ENCODE measurements at regions not wholly inside any gene's neighbourhood (a gene's known extent, or its start where the extent isn't known, plus 50 kb on each side); places are given as distances from the start of the nearest gene placed in this dataset.
"Not testable (repeated sequence)": the region's sequence is repeated elsewhere in the genome, so short reads cannot be mapped to it uniquely, and the experiment has no call there.

- intact Hi-C loops (cut with DNase I); DNase-seq; ATAC-seq (ENCODE audit: poor library complexity): not testable (repeated sequence)
These were observed 198.0 kb downstream of the MEIS1 start for GRCh38 chr2:66632882-66633281.

- intact Hi-C loops (cut with DNase I), result no loop called here
- no peak for DNase-seq
- ATAC-seq (ENCODE audit: poor library complexity), result no peak
These were observed 198.7 kb downstream of the MEIS1 start for GRCh38 chr2:66633631-66634030.

DNA sequence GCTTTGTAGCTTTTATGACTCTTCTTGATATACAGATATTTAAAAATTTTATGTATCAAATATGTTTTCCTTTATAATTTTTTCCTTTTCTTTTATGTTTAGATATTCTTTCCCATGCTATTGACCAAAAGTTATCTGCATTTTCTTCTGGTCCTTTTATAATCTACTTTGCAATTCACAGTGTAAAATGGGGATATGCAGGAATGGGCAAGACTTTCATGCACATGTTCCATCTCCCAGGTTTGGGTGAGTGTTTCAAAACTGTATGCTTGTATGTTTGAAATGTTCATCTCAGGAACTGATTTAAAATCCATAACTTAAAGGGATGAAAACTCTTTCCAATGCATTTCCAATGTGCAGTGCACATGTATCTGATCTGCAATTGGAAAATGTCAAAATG lies 199.9 kb downstream of the MEIS1 start:
- DNase-seq (no peak), ATAC-seq (ENCODE audit: poor library complexity) (no peak)
- intact Hi-C loops (cut with DNase I), result no loop called here

DNA sequence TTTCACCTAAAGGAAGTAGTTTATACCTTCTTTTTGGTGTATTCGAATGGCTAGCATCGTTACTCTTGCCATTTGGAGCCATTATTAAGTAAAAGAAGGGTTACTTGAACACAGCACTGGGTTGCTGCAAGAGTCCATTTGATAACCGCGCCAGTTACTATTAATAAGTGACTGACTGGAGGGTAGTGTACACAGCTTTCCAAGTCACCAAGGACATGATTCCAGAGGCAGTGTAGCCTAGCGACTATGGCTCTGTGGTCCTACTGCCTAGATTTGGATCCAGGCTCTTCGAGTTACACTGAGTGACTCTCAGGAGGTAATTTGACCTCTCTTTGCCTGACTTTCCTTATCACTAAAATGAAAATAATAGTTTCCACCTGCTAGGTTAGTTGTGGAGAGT lies 206.8 kb downstream of the MEIS1 start:
- no peak for ATAC-seq (ENCODE audit: poor library complexity)
- intact Hi-C loops (cut with DNase I), result no loop called here
- no peak for DNase-seq

DNA sequence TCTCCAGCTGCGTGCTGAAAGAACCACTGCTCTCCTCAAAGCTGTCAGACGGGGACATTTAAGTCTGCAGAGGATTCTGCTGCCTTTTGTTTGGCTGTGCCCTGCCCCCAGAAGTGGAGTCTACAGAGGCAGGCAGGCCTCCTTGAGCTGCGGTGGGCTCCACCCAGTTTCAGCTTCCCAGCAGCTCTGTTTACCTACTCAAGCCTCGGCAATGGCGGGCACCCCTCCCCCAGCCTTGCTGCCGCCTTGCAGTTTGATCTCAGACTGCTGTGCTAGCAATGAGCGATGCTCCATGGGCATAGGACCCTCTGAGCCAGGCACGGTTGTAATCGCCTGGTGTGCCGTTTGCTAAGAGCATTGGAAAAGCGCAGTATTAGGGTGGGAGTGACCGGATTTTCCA lies 213.2 kb downstream of the MEIS1 start:
- ATAC-seq (ENCODE audit: poor library complexity); intact Hi-C loops (cut with DNase I); DNase-seq: not testable (repeated sequence)

- no peak for ATAC-seq (ENCODE audit: poor library complexity)
These were observed 214.1 kb downstream of the MEIS1 start for GRCh38 chr2:66649006-66649405.

GRCh38 chr2:66651295-66651694 lies 216.4 kb downstream of the MEIS1 start:
- intact Hi-C loops (cut with DNase I), result no loop called here
- DNase-seq (no peak), ATAC-seq (ENCODE audit: poor library complexity) (no peak)

More at GRCh38 chr2:66649006-66649405, 214.1 kb downstream of the MEIS1 start:
- intact Hi-C loops (cut with DNase I), result no loop called here
- DNase-seq, result no peak

DNA sequence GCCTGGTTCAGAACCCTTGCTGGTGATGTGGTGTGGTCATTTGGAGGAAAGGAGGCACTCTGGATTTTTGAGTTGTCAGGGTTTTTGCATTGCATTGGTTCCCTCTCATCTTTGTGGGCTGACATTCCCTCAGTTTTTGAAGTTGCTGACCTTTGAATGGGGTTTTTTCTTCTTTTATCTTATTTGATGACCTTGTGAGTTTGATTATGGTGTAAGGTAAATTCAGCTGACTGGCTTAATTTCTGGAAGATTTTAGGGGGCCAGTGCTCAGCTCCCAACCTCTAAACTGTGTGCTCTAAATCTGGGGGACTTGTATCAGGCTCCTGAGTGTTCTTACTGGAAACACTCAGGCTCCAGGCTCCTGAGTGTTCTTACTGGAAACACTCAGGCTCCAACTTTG lies 225.9 kb downstream of the MEIS1 start:
- DNase-seq, result no peak
- ATAC-seq (ENCODE audit: poor library complexity), result no peak
- intact Hi-C loops (cut with DNase I), result no loop called here

- intact Hi-C loops (cut with DNase I), result no loop called here
- ATAC-seq (ENCODE audit: poor library complexity) (no peak), DNase-seq (peak; percentile 17)
These were observed 226.6 kb downstream of the MEIS1 start for GRCh38 chr2:66661253-66662173.

DNA sequence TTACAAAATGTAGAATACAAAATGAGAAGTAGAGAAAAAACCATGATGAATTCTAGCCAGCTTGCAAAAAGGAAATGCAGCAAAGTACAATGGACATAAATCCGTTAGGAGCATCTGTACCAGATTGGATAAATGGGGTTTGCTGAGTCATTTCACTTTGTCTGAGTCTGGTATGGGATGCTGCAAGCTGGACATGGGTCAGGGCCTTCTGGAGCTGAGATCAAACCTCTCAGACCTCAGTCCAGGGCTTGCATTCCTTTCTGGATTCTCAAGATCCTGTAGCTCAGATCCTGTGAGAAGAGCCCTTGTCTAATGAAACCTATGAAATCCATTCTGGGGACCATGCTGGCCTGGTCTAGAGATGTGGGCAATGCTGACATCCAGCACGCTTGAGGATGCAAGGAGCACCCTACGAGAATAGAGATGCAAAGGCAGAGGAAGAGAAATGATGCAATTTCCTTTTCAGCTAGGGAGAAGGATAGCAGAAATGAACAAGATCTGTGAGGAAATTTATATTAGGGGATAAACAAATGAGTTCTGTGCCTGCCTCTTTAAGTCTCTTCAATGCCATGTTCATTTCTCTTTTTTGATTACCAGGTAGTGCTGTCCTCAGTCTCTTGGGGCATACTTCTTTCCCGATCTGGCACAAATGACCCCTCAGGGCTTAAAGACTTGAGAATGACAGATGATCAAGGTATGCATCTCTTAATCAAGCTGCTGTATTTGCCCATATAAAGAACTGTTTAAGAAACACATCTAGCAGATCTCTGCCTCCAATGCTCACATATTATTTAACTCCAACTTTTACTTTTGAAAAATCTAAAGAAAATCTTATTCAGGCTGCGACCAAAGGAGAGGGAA lies 230.4 kb downstream of the MEIS1 start:
- ATAC-seq (ENCODE audit: poor library complexity), result no peak
- intact Hi-C loops (cut with DNase I), result no loop called here
- DNase-seq, result no peak

GRCh38 chr2:66667301-66667700 lies 232.4 kb downstream of the MEIS1 start:
- intact Hi-C loops (cut with DNase I), result no loop called here
- ATAC-seq (ENCODE audit: poor library complexity) (no peak), DNase-seq (no peak)

- intact Hi-C loops (cut with DNase I), result no loop called here
- ATAC-seq (ENCODE audit: poor library complexity) (no peak), DNase-seq (no peak)
These were observed 238.4 kb downstream of the MEIS1 start for GRCh38 chr2:66673286-66673685.

- intact Hi-C loops (cut with DNase I), result no loop called here
These were observed 239.2 kb downstream of the MEIS1 start for GRCh38 chr2:66674087-66674486.

GRCh38 chr2:66675591-66675990 lies 240.7 kb downstream of the MEIS1 start:
- intact Hi-C loops (cut with DNase I), result no loop called here
- ATAC-seq (ENCODE audit: poor library complexity), result no peak

More at GRCh38 chr2:66674087-66674486, 239.2 kb downstream of the MEIS1 start:
- DNase-seq (no peak), ATAC-seq (ENCODE audit: poor library complexity) (no peak)

GRCh38 chr2:66679442-66679841 lies 244.5 kb downstream of the MEIS1 start:
- DNase-seq (no peak), ATAC-seq (ENCODE audit: poor library complexity) (no peak)
- intact Hi-C loops (cut with DNase I), result no loop called here

More at GRCh38 chr2:66675591-66675990, 240.7 kb downstream of the MEIS1 start:
- no peak for DNase-seq

DNA sequence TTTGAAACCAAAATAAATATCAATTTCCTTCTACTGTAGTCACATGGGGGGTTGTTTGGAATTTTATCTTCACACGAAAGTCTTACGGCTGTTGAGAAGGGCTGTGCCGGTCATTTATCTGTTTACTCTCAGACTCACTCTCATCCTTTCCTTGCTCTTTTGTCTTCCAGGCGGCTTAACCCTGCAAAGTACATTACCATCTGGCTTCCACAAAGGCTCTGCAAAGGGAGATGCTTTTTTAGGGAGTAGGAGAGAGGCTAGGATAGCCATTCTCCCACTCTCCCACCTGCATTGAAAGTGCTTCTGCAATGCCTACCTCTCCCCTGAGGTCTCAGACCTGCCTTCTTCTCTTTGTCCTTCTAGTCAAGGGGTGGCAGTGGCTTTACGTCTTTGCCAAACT lies 247.6 kb downstream of the MEIS1 start:
- no peak for ATAC-seq (ENCODE audit: poor library complexity)
- intact Hi-C loops (cut with DNase I), result no loop called here
- no peak for DNase-seq

DNA sequence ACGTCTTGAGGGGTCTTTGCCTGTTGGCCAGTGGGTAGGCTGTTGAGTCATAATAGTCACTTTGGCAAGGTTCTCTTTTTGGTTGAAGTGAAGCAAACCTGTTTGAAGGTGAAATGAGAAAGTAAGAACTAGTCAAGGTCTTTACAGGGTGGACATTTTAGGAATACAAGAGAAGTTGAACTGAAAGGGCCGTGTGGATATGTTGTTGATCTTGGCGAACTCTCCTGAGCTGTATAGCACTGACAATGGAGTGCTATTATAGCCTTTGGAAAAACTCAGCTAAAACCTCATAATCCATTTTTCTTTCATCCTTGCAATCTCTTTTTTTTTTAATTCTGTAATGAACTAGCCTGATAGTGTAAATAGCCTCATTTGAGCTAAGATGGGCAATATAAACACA lies 248.1 kb downstream of the MEIS1 start:
- intact Hi-C loops (cut with DNase I), result no loop called here
- no peak for DNase-seq
- ATAC-seq (ENCODE audit: poor library complexity), result no peak

GRCh38 chr2:66683599-66683998 lies 248.7 kb downstream of the MEIS1 start:
- intact Hi-C loops (cut with DNase I), result no loop called here
- ATAC-seq (ENCODE audit: poor library complexity) (peak; percentile 96), DNase-seq (peak; percentile 54)

GRCh38 chr2:66684289-66684688 lies 249.4 kb downstream of the MEIS1 start:
- intact Hi-C loops (cut with DNase I), result no loop called here
- ATAC-seq (ENCODE audit: poor library complexity) (no peak), DNase-seq (no peak)

- ATAC-seq (ENCODE audit: poor library complexity), result no peak
- no peak for DNase-seq
- intact Hi-C loops (cut with DNase I), result no loop called here
These were observed 251.8 kb downstream of the MEIS1 start for GRCh38 chr2:66686755-66687154.
